Caco-2 (cell line): ENCODE measurements at regions not wholly inside any gene's neighbourhood (a gene's known extent, or its start where the extent isn't known, plus 50 kb on each side); places are given as distances from the start of the nearest gene placed in this dataset.

Experiments
- BruUV-seq: library from RNA; stranded (reverse); fragments of 400-500 nt; replicated peaks from 2 replicates; lab custom pipeline; 2021; lab: Mats Ljungman, UMichigan
- CTCF ChIA-PET: fragments of 300-600 bp; sonication (Branson Sonifier 250); formaldehyde crosslinking; loops from one replicate; lab custom pipeline; 2022; ENCODE audit warnings: antibody characterized with exemption; lab: Charles Lee
- POLR2A ChIA-PET: fragments of 300-600 bp; sonication (Branson Sonifier 250); formaldehyde crosslinking; loops from one replicate; lab custom pipeline; 2022; ENCODE audit warnings: antibody characterized with exemption; lab: Charles Lee
- DNase-seq, 2 experiments: peaks; one replicate each; pipeline versions ENCODE4 v3.0.0 to v3.0.0-alpha.2; 2020 to 2022
- H3K27me3 ChIP-seq: replicated peaks from 2 replicates; pipeline ENCODE4 v1.6.0; 2011; ENCODE audit warnings: low read length; ENCODE audit not compliant: control insufficient read depth, insufficient read depth
- H3K36me3 ChIP-seq: 2 replicates; pipeline ENCODE4 v1.5.1; 2011; ENCODE audit warnings: low read length; ENCODE audit not compliant: control insufficient read depth, insufficient read depth
- H3K4me1 ChIP-seq: fragments of 250-450 bp; sonication (Bioruptor Pico); 2 replicates; pipeline ENCODE4 v1.5.1; 2020; ENCODE audit warnings: mild to moderate bottlenecking
- H3K4me3 ChIP-seq: 2 replicates; pipeline ENCODE4 v1.5.1; 2011; ENCODE audit warnings: low read depth, mild to moderate bottlenecking, control low read depth, low read length
- H3K9me3 ChIP-seq: fragments of 250-450 bp; sonication (Bioruptor Pico); 2 replicates; pipeline ENCODE4 v1.5.1; 2020; ENCODE audit warnings: mild to moderate bottlenecking, moderate library complexity
- H3K27ac Mint-ChIP-seq: one replicate; pipeline ENCODE4 v1.8.0; 2022; ENCODE audit warnings: mixed read lengths; ENCODE audit not compliant: unreplicated experiment
- H3K27me3 Mint-ChIP-seq: one replicate; pipeline ENCODE4 v1.8.0; 2022; ENCODE audit warnings: mixed read lengths; ENCODE audit not compliant: insufficient read depth, unreplicated experiment
- H3K36me3 Mint-ChIP-seq: one replicate; pipeline ENCODE4 v1.8.0; 2022; ENCODE audit warnings: mild to moderate bottlenecking, mixed read lengths; ENCODE audit not compliant: insufficient read depth, unreplicated experiment
- H3K4me1 Mint-ChIP-seq: one replicate; pipeline ENCODE4 v1.8.0; 2022; ENCODE audit warnings: low read depth, mixed read lengths; ENCODE audit not compliant: unreplicated experiment
- H3K4me3 Mint-ChIP-seq: one replicate; pipeline ENCODE4 v1.8.0; 2022; ENCODE audit warnings: mild to moderate bottlenecking, moderate library complexity, mixed read lengths; ENCODE audit not compliant: unreplicated experiment
- H3K9me3 Mint-ChIP-seq: one replicate; pipeline ENCODE4 v1.8.0; 2022; ENCODE audit warnings: mixed read lengths; ENCODE audit not compliant: unreplicated experiment
- intact Hi-C: fragments of 100-400 bp; cut with micrococcal nuclease; formaldehyde crosslinking; loops from one replicate; pipeline ENCODE4 v1.10.0; 2022; ENCODE audit not compliant: unreplicated experiment
- TF ChIP-seq, protein P1 (sequence below), 2 experiments: fragments of 200-600 bp in 1 of 2; IDR thresholded peaks; 1 replicate in 1 of 2; 2 replicates in 1 of 2; pipeline versions ENCODE4 v1.5.1 to v1.8.0; 2011 to 2022; ENCODE audit warnings: antibody characterized with exemption in 1 of 2, control low read depth in 1 of 2, inconsistent platforms in 1 of 2, low read depth in 1 of 2, low read length in 1 of 2, mild to moderate bottlenecking in 1 of 2, moderate library complexity in 1 of 2; ENCODE audit not compliant: insufficient read depth in 1 of 2, severe bottlenecking in 1 of 2, unreplicated experiment in 1 of 2

DNA sequence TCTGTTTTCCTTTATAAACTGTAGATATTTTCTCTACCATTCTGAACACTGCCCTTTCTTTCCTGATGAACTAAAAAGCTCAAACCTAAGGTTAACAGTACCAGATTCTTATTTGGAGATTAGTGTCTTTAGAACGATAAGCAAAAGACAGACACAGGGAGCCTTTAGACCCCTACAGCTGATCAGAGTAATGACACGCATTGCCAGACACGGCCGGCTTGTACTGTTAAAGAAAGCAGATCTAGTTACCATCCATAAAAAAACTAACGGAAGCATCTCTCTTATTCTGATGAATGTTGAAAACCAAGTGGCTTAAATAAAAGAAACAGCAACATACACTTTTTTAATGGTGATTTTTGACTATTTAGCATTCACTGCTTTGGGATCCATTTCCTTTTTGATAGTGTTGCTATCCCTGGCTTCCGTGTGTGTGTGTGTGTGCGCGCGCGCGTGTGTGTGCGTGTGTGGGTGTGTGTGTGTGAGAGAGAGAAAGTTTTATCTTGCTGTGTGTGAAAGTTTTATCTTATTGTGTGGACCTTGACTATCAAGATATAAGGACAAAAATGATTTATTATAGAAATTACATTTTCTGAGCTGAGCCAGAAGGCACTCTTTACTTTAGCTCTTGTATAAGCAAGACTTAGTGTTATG lies 95.6 kb upstream of the SLC35B3 start:
- Mint-ChIP-seq H3K4me1 (no peaks in the 10 kb centered on the region), H3K9me3 (peaks cover 8% of the 10 kb centered on the region), H3K27ac (no peak overlapping the region), H3K27me3 (no peaks in the 10 kb centered on the region), H3K4me3 (no peak overlapping the region), H3K36me3 (peaks cover 6% of the 10 kb centered on the region)
- Histone ChIP-seq H3K36me3 (no peaks in the 10 kb centered on the region), H3K9me3 (no peaks in the 10 kb centered on the region), H3K27me3 (no peaks in the 10 kb centered on the region), H3K4me1 (no peaks in the 10 kb centered on the region), H3K4me3 (no peak overlapping the region)
- intact Hi-C loops = no loop called here
- CTCF ChIA-PET = no interaction called here
- DNase-seq = no peak
- TF ChIP-seq, protein P1, sequence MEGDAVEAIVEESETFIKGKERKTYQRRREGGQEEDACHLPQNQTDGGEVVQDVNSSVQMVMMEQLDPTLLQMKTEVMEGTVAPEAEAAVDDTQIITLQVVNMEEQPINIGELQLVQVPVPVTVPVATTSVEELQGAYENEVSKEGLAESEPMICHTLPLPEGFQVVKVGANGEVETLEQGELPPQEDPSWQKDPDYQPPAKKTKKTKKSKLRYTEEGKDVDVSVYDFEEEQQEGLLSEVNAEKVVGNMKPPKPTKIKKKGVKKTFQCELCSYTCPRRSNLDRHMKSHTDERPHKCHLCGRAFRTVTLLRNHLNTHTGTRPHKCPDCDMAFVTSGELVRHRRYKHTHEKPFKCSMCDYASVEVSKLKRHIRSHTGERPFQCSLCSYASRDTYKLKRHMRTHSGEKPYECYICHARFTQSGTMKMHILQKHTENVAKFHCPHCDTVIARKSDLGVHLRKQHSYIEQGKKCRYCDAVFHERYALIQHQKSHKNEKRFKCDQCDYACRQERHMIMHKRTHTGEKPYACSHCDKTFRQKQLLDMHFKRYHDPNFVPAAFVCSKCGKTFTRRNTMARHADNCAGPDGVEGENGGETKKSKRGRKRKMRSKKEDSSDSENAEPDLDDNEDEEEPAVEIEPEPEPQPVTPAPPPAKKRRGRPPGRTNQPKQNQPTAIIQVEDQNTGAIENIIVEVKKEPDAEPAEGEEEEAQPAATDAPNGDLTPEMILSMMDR (IDR thresholded peaks at IDR 0.05; ENCODE audit: insufficient read depth in 1 of 2, low read depth in 1 of 2, low read length in 1 of 2, severe bottlenecking in 1 of 2, unreplicated experiment in 1 of 2) = no peak
- POLR2A ChIA-PET = no interaction called here
- BruUV-seq = no TSS peak

GRCh38 chr6:8529250-8529649 lies 93.9 kb upstream of the SLC35B3 start:
- no peak overlapping the region for H3K27ac Mint-ChIP-seq
- ChIA-PET POLR2A (no interaction called here), CTCF (no interaction called here)
- intact Hi-C loops = no loop called here
- BruUV-seq = no TSS peak
- no peaks in the 10 kb centered on the region for H3K36me3 Mint-ChIP-seq
- H3K9me3 Mint-ChIP-seq = no peaks in the 10 kb centered on the region
- H3K36me3 ChIP-seq = no peaks in the 10 kb centered on the region
- no peak for DNase-seq
- H3K27me3 ChIP-seq = no peaks in the 10 kb centered on the region
- no peaks in the 10 kb centered on the region for H3K4me1 Mint-ChIP-seq
- no peak overlapping the region for H3K4me3 ChIP-seq
- TF ChIP-seq, protein P1 (IDR thresholded peaks at IDR 0.05; ENCODE audit: insufficient read depth in 1 of 2, low read depth in 1 of 2, low read length in 1 of 2, severe bottlenecking in 1 of 2, unreplicated experiment in 1 of 2) = no peak
- H3K9me3 ChIP-seq = no peaks in the 10 kb centered on the region
- no peaks in the 10 kb centered on the region for H3K27me3 Mint-ChIP-seq
- no peaks in the 10 kb centered on the region for H3K4me1 ChIP-seq
- no peak overlapping the region for H3K4me3 Mint-ChIP-seq

- no peaks in the 10 kb centered on the region for H3K36me3 ChIP-seq
- H3K4me1 Mint-ChIP-seq = no peaks in the 10 kb centered on the region
These were observed 92.5 kb upstream of the SLC35B3 start for GRCh38 chr6:8527818-8528217.

More at GRCh38 chr6:8527818-8528217, 92.5 kb upstream of the SLC35B3 start:
- no peaks in the 10 kb centered on the region for H3K9me3 Mint-ChIP-seq
- no TSS peak for BruUV-seq
- H3K9me3 ChIP-seq = no peaks in the 10 kb centered on the region
- H3K36me3 Mint-ChIP-seq = peaks cover 2% of the 10 kb centered on the region
- H3K4me3 ChIP-seq = no peak overlapping the region
- intact Hi-C loops = no loop called here
- H3K27me3 Mint-ChIP-seq = no peaks in the 10 kb centered on the region
- DNase-seq = no peak
- H3K27ac Mint-ChIP-seq = no peak overlapping the region
- TF ChIP-seq, protein P1 (IDR thresholded peaks at IDR 0.05; ENCODE audit: insufficient read depth in 1 of 2, low read depth in 1 of 2, low read length in 1 of 2, severe bottlenecking in 1 of 2, unreplicated experiment in 1 of 2) = no peak
- CTCF ChIA-PET = no interaction called here
- POLR2A ChIA-PET = no interaction called here
- no peak overlapping the region for H3K4me3 Mint-ChIP-seq
- no peaks in the 10 kb centered on the region for H3K27me3 ChIP-seq
- H3K4me1 ChIP-seq = no peaks in the 10 kb centered on the region
